ENCODE measurements at regions not wholly inside any gene's neighbourhood (a gene's known extent, or its start where the extent isn't known, plus 50 kb on each side); places are given as distances from the start of the nearest gene placed in this dataset.
A peak's percentile ranks its signal among the peaks of the same experiment; 100 is the strongest.

DNA sequence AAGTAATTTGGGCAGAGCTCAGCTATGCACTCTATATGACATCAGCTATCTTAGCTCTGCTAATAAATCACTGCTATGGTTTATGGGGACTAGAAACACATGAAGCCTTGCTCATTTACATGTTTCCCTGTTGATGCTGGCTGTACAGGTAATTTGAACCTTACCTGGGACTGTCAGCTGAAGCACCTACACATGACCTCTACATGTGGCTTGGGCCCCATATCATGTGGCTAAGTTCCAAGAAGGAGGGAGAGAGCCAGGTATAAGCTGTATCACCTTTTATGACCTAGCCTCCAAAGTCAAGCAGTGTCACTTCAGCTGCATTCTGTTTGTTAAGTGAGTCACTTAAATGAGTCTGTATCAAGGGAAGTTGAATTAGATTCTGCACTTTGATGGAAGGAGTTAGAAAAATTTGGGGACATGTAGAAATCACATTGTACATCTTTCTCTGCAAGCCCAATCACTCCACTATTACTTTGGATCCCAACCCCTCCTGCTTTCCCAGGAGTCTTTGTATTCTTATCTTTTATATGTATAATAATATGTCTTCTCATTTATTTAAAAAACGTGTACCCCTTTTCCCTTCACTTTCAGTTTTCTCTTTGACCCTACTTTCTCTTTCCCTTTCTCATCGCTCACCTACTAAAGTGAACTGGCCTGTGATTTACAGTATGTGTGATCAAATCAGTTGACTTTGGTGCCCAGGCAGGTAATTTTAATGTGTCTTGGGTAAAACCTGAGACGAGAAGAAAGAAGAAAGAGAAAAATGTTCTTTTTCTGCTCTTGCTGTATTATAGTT, 53.4 kb upstream of the PRKACB start:
- no peaks in the 10 kb centered on the region for H3K9me3 ChIP-seq (ENCODE audit: control insufficient read depth, low read length, poor library complexity, severe bottlenecking)
- DNase-seq (no peak), ATAC-seq (peak; percentile 56)
- Mint-ChIP-seq H3K4me3 (peak overlapping the region; percentile 81), H3K4me1 (peaks cover 24% of the 10 kb centered on the region), H3K27me3 (peaks cover 6% of the 10 kb centered on the region), H3K27ac (peak overlapping the region; percentile 3), H3K36me3 (ENCODE audit: low read depth) (peaks cover 2% of the 10 kb centered on the region)

DNA sequence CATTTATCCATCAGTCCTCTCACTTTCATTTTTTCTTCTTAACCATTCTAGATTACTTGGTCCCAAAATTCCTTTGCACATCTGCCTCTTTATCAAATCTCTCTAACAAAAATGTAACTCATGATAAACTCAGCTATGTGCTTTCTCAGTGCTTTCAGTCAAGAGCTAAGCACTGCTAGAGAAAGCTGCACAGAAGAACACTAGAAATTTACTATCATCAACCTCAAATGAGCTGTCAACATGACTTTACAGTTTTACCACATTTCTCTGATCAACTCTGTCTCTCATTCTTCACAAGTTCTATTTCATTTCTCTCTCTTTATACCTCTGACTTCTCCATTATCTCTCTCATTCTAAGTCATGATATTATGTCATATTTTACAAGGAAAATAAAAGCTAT, 54.2 kb upstream of the PRKACB start:
- Mint-ChIP-seq H3K4me1 (peaks cover 24% of the 10 kb centered on the region), H3K27ac (peak overlapping the region; percentile 3), H3K27me3 (peaks cover 6% of the 10 kb centered on the region), H3K36me3 (ENCODE audit: low read depth) (no peaks in the 10 kb centered on the region), H3K4me3 (peak overlapping the region; percentile 0)
- ATAC-seq (no peak), DNase-seq (no peak)
- no peaks in the 10 kb centered on the region for H3K9me3 ChIP-seq (ENCODE audit: control insufficient read depth, low read length, poor library complexity, severe bottlenecking)

DNA sequence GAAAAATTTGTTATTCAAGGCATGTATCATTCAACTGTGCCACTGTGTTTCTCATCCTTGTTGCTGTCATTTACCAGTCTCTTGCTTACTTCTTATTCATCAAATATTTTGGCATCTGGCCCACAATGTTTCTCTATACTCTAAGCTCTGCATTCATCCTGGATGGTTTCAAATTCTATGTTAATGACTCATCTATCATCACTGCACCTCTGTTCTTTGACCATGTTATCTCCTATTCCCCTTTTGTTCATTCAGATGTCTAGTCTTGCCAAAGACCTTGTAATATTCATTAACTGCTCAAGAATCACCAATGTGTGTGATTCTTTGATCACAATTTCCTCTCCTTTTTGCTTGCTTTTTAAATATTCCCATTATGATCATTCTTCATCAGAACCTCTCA, 54.6 kb upstream of the PRKACB start:
- H3K27me3 Mint-ChIP-seq, result peaks cover 6% of the 10 kb centered on the region
- DNase-seq (no peak), ATAC-seq (no peak)
- H3K36me3 Mint-ChIP-seq (ENCODE audit: low read depth), result no peaks in the 10 kb centered on the region
- H3K27ac Mint-ChIP-seq, result peak overlapping the region; percentile 3
- H3K4me1 Mint-ChIP-seq, result peaks cover 24% of the 10 kb centered on the region
- peak overlapping the region; percentile 0 for H3K4me3 Mint-ChIP-seq
- no peaks in the 10 kb centered on the region for H3K9me3 ChIP-seq (ENCODE audit: control insufficient read depth, low read length, poor library complexity, severe bottlenecking)

DNA sequence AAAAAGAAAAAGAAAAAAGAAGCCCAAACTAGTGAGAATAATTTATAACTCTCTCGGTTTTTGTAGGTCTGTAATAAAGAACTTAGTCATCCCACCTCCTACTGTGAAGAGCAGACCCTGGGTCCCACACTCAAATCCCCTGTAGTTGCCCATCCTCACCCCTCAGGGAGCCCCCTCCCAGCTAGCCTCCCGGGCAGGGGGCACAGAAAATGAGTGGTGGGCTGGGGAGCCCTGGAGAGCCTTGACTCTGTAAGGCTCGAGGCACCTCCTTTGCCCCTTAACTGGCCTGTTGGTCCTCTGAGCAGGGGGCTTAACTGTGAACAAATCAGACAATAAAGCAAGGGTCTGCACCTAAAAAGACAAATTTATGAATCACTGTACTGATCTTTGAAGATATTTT, 57.5 kb upstream of the PRKACB start:
- Mint-ChIP-seq H3K4me3 (no peak overlapping the region), H3K4me1 (peaks cover 19% of the 10 kb centered on the region), H3K27ac (no peak overlapping the region), H3K27me3 (peaks cover 11% of the 10 kb centered on the region), H3K36me3 (ENCODE audit: low read depth) (peaks cover 2% of the 10 kb centered on the region)
- ATAC-seq (no peak), DNase-seq (no peak)
- no peaks in the 10 kb centered on the region for H3K9me3 ChIP-seq (ENCODE audit: control insufficient read depth, low read length, poor library complexity, severe bottlenecking)

DNA sequence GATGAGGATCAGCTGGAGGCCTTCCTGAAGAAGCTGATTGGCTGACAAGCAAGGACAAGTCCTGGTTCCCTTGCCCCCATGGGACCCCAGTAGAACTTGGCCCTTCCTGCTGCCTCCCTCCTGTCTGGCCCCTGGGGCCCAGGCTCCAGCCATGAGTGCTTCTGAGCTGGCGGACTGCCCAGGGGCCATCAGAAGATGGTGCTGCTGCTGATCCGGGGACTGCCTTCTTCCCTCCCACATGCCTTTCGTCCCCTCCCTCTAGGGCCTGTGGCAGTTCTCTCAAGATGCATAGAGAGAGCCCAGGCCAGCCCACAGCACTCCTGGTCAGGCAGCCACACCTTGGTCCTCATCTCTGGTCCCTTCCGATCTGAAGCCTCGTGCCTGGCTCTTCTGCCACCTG, 57.9 kb upstream of the PRKACB start:
- Mint-ChIP-seq H3K4me3 (no peak overlapping the region), H3K27me3 (peaks cover 11% of the 10 kb centered on the region), H3K27ac (no peak overlapping the region), H3K4me1 (peaks cover 16% of the 10 kb centered on the region), H3K36me3 (ENCODE audit: low read depth) (peaks cover 2% of the 10 kb centered on the region)
- ATAC-seq (no peak), DNase-seq (no peak)
- no peaks in the 10 kb centered on the region for H3K9me3 ChIP-seq (ENCODE audit: control insufficient read depth, low read length, poor library complexity, severe bottlenecking)

DNA sequence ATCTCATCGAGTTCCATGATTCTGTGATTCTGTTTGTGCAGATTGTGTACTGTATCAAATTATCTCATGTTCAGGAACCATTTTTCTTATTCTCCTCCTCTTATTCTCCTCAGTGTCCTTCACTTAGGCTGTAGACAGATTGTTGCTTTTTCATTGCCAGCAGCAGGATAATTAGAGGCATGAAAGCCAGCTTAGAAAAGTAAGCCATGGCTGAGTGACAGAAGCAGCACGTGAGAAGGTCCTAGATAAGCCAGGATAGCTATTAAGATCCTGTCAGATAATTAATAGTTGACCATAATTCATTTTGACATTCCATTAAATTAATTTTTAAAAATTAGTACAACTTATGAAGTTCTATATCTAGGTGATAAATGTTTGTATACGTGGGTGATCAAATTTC, 60.8 kb upstream of the PRKACB start:
- DNase-seq (no peak), ATAC-seq (no peak)
- Mint-ChIP-seq H3K27me3 (peaks cover 11% of the 10 kb centered on the region), H3K4me1 (peaks cover 7% of the 10 kb centered on the region), H3K36me3 (ENCODE audit: low read depth) (peaks cover 2% of the 10 kb centered on the region), H3K4me3 (no peak overlapping the region), H3K27ac (no peak overlapping the region)
- no peaks in the 10 kb centered on the region for H3K9me3 ChIP-seq (ENCODE audit: control insufficient read depth, low read length, poor library complexity, severe bottlenecking)

DNA sequence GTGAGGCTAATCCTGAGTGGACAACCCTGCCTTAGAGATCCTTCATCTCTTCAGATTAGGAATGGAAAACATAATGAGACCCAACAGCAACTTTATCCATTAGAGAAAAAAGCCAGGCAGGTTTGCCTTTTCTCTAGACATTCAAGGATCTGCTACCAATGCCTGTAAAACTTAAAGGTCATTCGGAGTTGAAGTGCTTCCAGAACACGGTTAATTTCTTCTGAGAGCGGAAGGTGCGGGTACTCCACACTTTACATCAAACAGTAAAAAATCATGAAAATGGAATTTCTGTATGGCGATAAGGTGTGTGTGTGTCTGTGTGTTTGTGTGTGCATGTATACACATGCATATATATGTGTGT, 65.2 kb upstream of the PRKACB start:
- DNase-seq, result no peak
- peak overlapping the region; percentile 84 for H3K4me3 Mint-ChIP-seq
- peak overlapping the region; percentile 32 for H3K27ac Mint-ChIP-seq
- peaks cover 10% of the 10 kb centered on the region for H3K4me1 Mint-ChIP-seq
- H3K27me3 Mint-ChIP-seq, result peaks cover 3% of the 10 kb centered on the region
- H3K36me3 Mint-ChIP-seq (ENCODE audit: low read depth), result peaks cover 2% of the 10 kb centered on the region
- H3K9me3 ChIP-seq (ENCODE audit: control insufficient read depth, low read length, poor library complexity, severe bottlenecking), result no peaks in the 10 kb centered on the region
- ATAC-seq, result no peak

DNA sequence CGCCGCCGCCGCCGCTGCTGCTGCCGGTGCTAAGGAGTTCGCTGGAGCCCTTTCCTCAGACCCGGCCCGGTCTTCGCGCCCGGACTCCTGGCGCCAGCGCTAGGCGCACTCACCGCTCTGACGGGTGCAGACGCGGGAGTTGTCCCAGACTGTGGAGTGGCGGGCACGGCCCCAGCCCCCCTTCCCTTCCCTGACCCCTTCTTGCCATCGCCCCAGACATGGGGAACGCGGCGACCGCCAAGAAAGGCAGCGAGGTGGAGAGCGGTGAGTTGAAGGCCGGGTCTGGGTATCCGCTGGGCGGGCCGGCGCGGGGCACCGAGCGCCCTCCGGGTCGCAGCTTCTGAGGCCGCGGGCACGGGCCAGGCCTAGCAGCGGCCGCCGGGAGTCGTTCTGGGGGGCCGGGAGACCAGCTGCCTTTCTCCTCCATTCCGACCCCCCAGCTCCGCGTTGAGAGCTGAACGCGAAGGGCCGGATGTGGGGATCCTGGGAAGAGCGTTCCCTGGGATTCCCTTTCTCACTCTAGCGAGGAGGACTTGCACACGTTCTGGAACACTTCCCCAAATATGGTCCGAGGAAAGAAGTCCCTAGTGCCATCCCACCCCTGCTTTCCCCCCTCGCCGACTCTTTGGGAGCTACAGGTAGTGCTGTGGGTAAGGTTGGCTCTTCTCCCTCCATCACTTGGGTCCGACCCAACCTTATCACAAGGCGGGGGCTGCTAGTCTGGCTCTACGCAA, 65.8 kb upstream of the PRKACB start:
- peak; percentile 45 for ATAC-seq
- DNase-seq, result peak in 1 of 3 donors; percentile 9
- Mint-ChIP-seq H3K36me3 (ENCODE audit: low read depth) (peaks cover 2% of the 10 kb centered on the region), H3K4me1 (peaks cover 10% of the 10 kb centered on the region), H3K27ac (peak overlapping the region; percentile 32), H3K4me3 (peak overlapping the region; percentile 84), H3K27me3 (no peaks in the 10 kb centered on the region)
- no peaks in the 10 kb centered on the region for H3K9me3 ChIP-seq (ENCODE audit: control insufficient read depth, low read length, poor library complexity, severe bottlenecking)

DNA sequence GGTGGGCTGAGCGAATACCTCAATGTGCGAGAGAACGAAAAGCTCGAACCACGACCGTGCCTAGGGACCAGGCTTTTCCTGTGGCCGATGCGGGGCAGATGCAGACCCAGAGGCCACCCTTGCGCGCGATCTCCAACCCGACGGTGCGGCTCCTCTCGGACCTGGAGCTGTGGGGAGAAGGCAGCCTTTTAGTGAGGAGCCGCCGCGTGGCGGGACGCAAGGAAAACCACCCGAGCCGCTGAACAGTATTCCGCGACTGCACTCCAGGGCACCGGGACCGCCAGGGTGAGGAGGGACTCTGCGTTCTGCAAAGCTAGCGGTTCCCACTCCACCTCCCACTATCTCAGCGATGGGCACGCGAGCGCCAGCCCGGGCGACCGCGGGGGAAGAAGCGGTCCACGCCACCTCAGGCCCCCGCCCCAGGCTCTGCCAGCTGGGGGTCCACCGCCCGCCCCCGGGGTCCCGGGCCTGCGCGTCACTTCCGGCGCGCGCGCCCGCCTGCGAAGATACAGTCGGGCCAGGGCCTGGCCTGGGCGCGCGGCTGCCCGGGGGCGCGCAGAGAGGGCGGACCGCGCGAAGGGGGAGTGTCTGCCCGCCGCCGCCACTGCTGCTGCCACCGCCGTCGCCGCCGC, 66.5 kb upstream of the PRKACB start:
- no peaks in the 10 kb centered on the region for H3K9me3 ChIP-seq (ENCODE audit: control insufficient read depth, low read length, poor library complexity, severe bottlenecking)
- Mint-ChIP-seq H3K27ac (peak overlapping the region; percentile 16), H3K4me1 (peaks cover 10% of the 10 kb centered on the region), H3K27me3 (no peaks in the 10 kb centered on the region), H3K4me3 (peak overlapping the region; percentile 85), H3K36me3 (ENCODE audit: low read depth) (no peaks in the 10 kb centered on the region)
- ATAC-seq (peak; percentile 94), DNase-seq (peak; percentile 40 to 60 (median 43))

DNA sequence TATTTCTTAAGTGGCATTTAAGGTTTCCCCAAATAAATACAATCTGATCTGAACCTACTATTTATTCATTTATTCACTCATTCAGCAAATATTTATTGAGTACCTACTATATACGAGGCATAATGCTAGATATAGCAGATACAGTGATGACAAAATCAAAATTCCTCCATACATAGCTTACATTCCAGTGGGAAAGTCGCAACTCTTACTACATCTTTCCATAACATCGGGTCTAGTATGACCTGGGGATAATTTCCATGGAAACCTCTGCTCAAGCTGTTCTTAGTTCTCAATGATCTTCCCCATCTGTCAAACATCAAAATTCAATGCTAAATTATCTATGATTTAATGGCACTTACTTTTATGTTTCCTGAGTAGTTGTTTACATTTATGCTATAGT, 70.8 kb upstream of the PRKACB start:
- Mint-ChIP-seq H3K27ac (no peak overlapping the region), H3K4me3 (no peak overlapping the region), H3K4me1 (peaks cover 3% of the 10 kb centered on the region), H3K36me3 (ENCODE audit: low read depth) (no peaks in the 10 kb centered on the region), H3K27me3 (no peaks in the 10 kb centered on the region)
- ATAC-seq (no peak), DNase-seq (no peak)
- no peaks in the 10 kb centered on the region for H3K9me3 ChIP-seq (ENCODE audit: control insufficient read depth, low read length, poor library complexity, severe bottlenecking)

DNA sequence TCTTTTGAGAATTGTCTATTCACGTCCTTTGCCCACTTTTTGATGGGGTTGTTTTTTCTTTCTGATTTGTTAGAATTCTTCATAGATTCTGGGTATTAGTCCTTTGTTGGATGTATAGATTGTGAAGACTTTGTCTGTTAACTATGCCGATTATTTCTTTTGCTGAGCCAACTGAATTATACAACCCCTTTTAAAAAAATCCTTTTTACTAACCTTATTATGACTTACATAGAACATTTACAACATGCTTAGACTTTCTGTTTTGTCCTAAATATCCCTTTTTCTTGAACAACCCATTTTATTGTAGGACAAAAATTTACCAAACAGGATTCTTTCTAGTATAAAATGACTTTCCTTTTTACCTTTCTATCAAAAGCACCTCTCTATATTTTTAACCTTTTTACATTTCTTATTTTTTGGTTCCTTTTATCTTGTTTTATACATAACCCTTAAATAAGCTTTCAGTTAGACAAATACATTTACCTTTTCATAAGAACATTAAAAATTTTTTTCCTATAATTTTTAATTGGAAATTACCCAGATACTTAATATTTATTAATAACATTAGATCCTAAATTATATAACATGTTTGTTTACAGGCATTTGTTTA, 70.4 kb upstream of the TTLL7 start:
- H3K4me3 Mint-ChIP-seq, result no peak overlapping the region
- ATAC-seq (no peak), DNase-seq (no peak)
- H3K4me1 Mint-ChIP-seq, result peaks cover 2% of the 10 kb centered on the region
- H3K27me3 Mint-ChIP-seq, result peaks cover 15% of the 10 kb centered on the region
- H3K27ac Mint-ChIP-seq, result no peak overlapping the region
- no peaks in the 10 kb centered on the region for H3K36me3 Mint-ChIP-seq (ENCODE audit: low read depth)
- no peaks in the 10 kb centered on the region for H3K9me3 ChIP-seq (ENCODE audit: control insufficient read depth, low read length, poor library complexity, severe bottlenecking)

DNA sequence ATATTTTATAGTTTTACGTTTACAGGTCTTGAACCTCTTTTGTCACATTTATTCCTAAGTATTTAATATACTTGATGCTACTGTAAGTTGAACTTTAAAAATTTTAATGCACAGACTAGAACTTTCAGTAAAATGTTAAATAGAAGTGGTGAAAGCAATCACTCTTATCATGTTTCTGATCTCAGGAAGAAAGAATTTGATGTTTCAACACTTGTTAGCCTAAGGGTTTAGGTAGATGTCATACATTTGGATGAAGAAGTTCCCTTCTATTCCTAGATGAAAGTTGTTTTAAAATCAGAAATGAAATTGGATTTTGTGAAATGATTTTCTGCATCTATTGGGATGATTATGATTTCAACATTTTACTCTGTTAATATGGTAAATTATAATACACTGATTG, 63.6 kb upstream of the TTLL7 start:
- peaks cover 2% of the 10 kb centered on the region for H3K4me1 Mint-ChIP-seq
- peaks cover 32% of the 10 kb centered on the region for H3K27me3 Mint-ChIP-seq
- no peak for DNase-seq
- H3K9me3 ChIP-seq (ENCODE audit: control insufficient read depth, low read length, poor library complexity, severe bottlenecking), result no peaks in the 10 kb centered on the region
- ATAC-seq, result no peak
- peaks cover 3% of the 10 kb centered on the region for H3K36me3 Mint-ChIP-seq (ENCODE audit: low read depth)
- H3K4me3 Mint-ChIP-seq, result no peak overlapping the region
- no peak overlapping the region for H3K27ac Mint-ChIP-seq

DNA sequence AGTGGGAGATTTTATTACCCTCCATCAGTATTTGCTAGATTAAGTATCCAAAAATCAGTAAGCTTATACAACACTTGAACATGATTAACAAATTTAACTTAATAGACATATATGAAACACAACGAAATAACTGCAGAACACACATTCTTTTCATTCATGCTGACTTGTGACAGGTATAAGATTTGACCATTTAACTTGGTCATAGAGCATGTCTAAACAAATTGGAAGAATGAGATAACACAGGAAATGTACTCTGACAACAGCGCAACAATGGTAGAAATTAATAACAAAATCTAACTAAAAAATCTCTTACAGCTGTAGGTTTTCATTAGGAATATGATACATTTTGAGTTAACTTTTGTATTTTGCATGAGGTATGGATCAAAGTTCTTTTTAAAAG, 62.4 kb upstream of the TTLL7 start:
- no peak for ATAC-seq

More for the DNA sequence above, 62.4 kb upstream of the TTLL7 start:
- DNase-seq, result no peak
- no peaks in the 10 kb centered on the region for H3K9me3 ChIP-seq (ENCODE audit: control insufficient read depth, low read length, poor library complexity, severe bottlenecking)
- Mint-ChIP-seq H3K36me3 (ENCODE audit: low read depth) (peaks cover 3% of the 10 kb centered on the region), H3K27me3 (peaks cover 32% of the 10 kb centered on the region), H3K4me3 (no peak overlapping the region), H3K4me1 (peaks cover 2% of the 10 kb centered on the region), H3K27ac (no peak overlapping the region)

Measured in T-helper 17 cell (primary cell).